HepG2 (cell line): ENCODE measurements at regions not wholly inside any gene's neighbourhood (a gene's known extent, or its start where the extent isn't known, plus 50 kb on each side); places are given as distances from the start of the nearest gene placed in this dataset.

Source experiments
- ATAC-seq: fragments of 200-7000 bp; cut with Tn5 transposase; 3 replicates; pipeline ENCODE4 v1.9.1; 2020; ENCODE audit warnings: mild to moderate bottlenecking, moderate library complexity
- BruUV-seq: library from RNA; stranded (reverse); fragments of 400-500 nt; replicated peaks from 2 replicates; lab custom pipeline; 2021; lab: Mats Ljungman, UMichigan
- CTCF ChIA-PET: fragments of 300-600 bp; formaldehyde crosslinking; extraction: SDS; loops from one replicate; lab custom pipeline; 2021; ENCODE audit warnings: low total read pairs, inconsistent platforms, low intra/inter-chr PET ratio; lab: Yijun Ruan, JAX
- POLR2A ChIA-PET: fragments of 350-600 bp; sonication (Branson Sonifier 250); formaldehyde crosslinking; loops from one replicate; lab custom pipeline; 2020; ENCODE audit warnings: antibody characterized with exemption, inconsistent platforms; lab: Yijun Ruan, JAX
- DNase-seq: peaks from one replicate; pipeline ENCODE4 v3.0.0-alpha.2; 2015; ENCODE audit warnings: low spot score
- FAIRE-seq: peaks from 3 replicates; lab custom pipeline; 2011; peaks lifted over from hg19 to GRCh38; lab: Jason Lieb, UNC
- H2AFZ ChIP-seq: one replicate; pipeline ENCODE4 v1.6.1; 2011; ENCODE audit warnings: low read length, inconsistent platforms
- H3K27ac ChIP-seq: fragments of 300-600 bp; 3 replicates; pipeline ENCODE4 v1.8.0; 2011; ENCODE audit warnings: mixed run types, mild to moderate bottlenecking, mixed read lengths, low read length, inconsistent platforms; ENCODE audit not compliant: insufficient read depth; ENCODE audit errors: extremely low read length
- H3K27me3 ChIP-seq, 2 experiments: fragments of 200-600 bp in 1 of 2; 2 replicates in 1 of 2; 3 replicates in 1 of 2; pipeline versions ENCODE4 v1.6.0 to v1.8.0; 2011; ENCODE audit warnings: low read length in 2 of 2, mild to moderate bottlenecking in 2 of 2, moderate library complexity in 2 of 2, inconsistent platforms in 1 of 2; ENCODE audit not compliant: insufficient read depth in 2 of 2, control insufficient read depth in 1 of 2
- H3K36me3 ChIP-seq, 2 experiments: fragments of 200-600 bp in 1 of 2; replicated peaks in 1 of 2; 2 replicates in 1 of 2; 3 replicates in 1 of 2; pipeline versions ENCODE4 v1.5.1 to v1.8.0; 2011; ENCODE audit warnings: low read length in 2 of 2, inconsistent platforms in 1 of 2; ENCODE audit not compliant: insufficient read depth in 2 of 2, control insufficient read depth in 1 of 2
- H3K4me1 ChIP-seq: 2 replicates; pipeline ENCODE4 v1.5.1; 2012; ENCODE audit warnings: low read length, inconsistent platforms; ENCODE audit not compliant: insufficient read depth
- H3K4me2 ChIP-seq: 2 replicates; pipeline ENCODE4 v1.6.0; 2011; ENCODE audit warnings: low read depth, low read length, inconsistent platforms
- H3K4me3 ChIP-seq, 3 experiments: fragments of 200-600 bp in 1 of 3; sonication (generic), shearing (Covaris generic) in 1 of 3; replicated peaks in 1 of 3; 2 replicates each; pipeline ENCODE4 v1.5.1; 2011 to 2016; ENCODE audit warnings: low read length in 3 of 3, inconsistent platforms in 2 of 3, low read depth in 2 of 3, mild to moderate bottlenecking in 2 of 3, control low read depth in 1 of 3, mixed read lengths in 1 of 3; ENCODE audit not compliant: insufficient read depth in 1 of 3
- H3K79me2 ChIP-seq: one replicate; pipeline ENCODE4 v1.6.1; 2011; ENCODE audit warnings: low read length, inconsistent platforms; ENCODE audit not compliant: insufficient read depth
- H3K9ac ChIP-seq: 2 replicates; pipeline ENCODE4 v1.6.0; 2011; ENCODE audit warnings: mild to moderate bottlenecking, low read depth, low read length, inconsistent platforms; ENCODE audit not compliant: insufficient read depth
- H3K9me3 ChIP-seq: 2 replicates; pipeline ENCODE4 v1.5.1; 2012; ENCODE audit warnings: mild to moderate bottlenecking, low read length
- H4K20me1 ChIP-seq: 2 replicates; pipeline ENCODE4 v1.6.0; 2011; ENCODE audit warnings: inconsistent platforms, mild to moderate bottlenecking, low read length, moderate library complexity; ENCODE audit not compliant: insufficient read depth
- ARNT2 ChIP-seq: sonication (generic); formaldehyde crosslinking; IDR thresholded peaks from 2 replicates; pipeline ENCODE4 v1.8.0; 2022; ENCODE audit warnings: mild to moderate bottlenecking, low read depth, missing genetic modification reagents, moderate library complexity
- CHD2 ChIP-seq: IDR thresholded peaks from 2 replicates; pipeline ENCODE4 v1.6.1; 2011; ENCODE audit warnings: low read depth, low read length, improper control_type of control experiment
- GTF2F1 ChIP-seq: fragments of 150-350 bp; IDR thresholded peaks from 2 replicates; pipeline ENCODE4 v1.6.1; 2014; ENCODE audit warnings: low read length
- HNF4A ChIP-seq: sonication (generic); formaldehyde crosslinking; IDR thresholded peaks from 2 replicates; pipeline ENCODE4 v1.4.0; 2020; ENCODE audit warnings: missing genetic modification reagents
- KMT2B ChIP-seq: IDR thresholded peaks from 2 replicates; pipeline ENCODE4 v1.6.1; 2016; ENCODE audit warnings: missing genetic modification reagents, missing compliant biosample characterization
- MAZ ChIP-seq, 2 experiments: sonication (generic) in 1 of 2; formaldehyde crosslinking in 1 of 2; IDR thresholded peaks; 2 replicates each; pipeline versions ENCODE4 v1.5.0 to v1.6.1; 2012 to 2020; ENCODE audit warnings: low read depth in 2 of 2, mild to moderate bottlenecking in 2 of 2, borderline replicate concordance in 1 of 2, improper control_type of control experiment in 1 of 2, low read length in 1 of 2, missing genetic modification reagents in 1 of 2, moderate library complexity in 1 of 2
- NKX3-1 ChIP-seq: sonication (generic); formaldehyde crosslinking; IDR thresholded peaks from 2 replicates; pipeline ENCODE4 v1.5.0; 2020; ENCODE audit warnings: missing genetic modification reagents
- NR2F2 ChIP-seq: IDR thresholded peaks from 2 replicates; pipeline ENCODE4 v1.6.1; 2012; ENCODE audit warnings: low read depth, inconsistent platforms, borderline replicate concordance
- RARA ChIP-seq: IDR thresholded peaks from 2 replicates; pipeline ENCODE4 v1.6.1; 2016; ENCODE audit warnings: missing genetic modification reagents, missing compliant biosample characterization
- TMF1 ChIP-seq: sonication (generic); formaldehyde crosslinking; IDR thresholded peaks from 2 replicates; pipeline ENCODE4 v1.8.1; 2022; ENCODE audit warnings: low read depth, missing genetic modification reagents
- WIZ ChIP-seq: sonication (generic); formaldehyde crosslinking; IDR thresholded peaks from 2 replicates; pipeline ENCODE4 v1.5.1; 2020; ENCODE audit warnings: mild to moderate bottlenecking, missing genetic modification reagents
- YEATS2 ChIP-seq: sonication (generic); formaldehyde crosslinking; IDR thresholded peaks from 2 replicates; pipeline ENCODE4 v1.4.0; 2020; ENCODE audit warnings: missing genetic modification reagents, borderline replicate concordance
- ZFP91 ChIP-seq: sonication (generic); formaldehyde crosslinking; IDR thresholded peaks from 2 replicates; pipeline ENCODE4 v1.9.0; 2022; ENCODE audit warnings: missing genetic modification reagents, mild to moderate bottlenecking, borderline replicate concordance
- ZNF430 ChIP-seq: sonication (generic); formaldehyde crosslinking; IDR thresholded peaks from 2 replicates; pipeline ENCODE4 v1.9.0; 2021; ENCODE audit warnings: mild to moderate bottlenecking, missing genetic modification reagents
- ZNF776 ChIP-seq: sonication (generic); formaldehyde crosslinking; IDR thresholded peaks from 2 replicates; pipeline ENCODE4 v1.4.0; 2020; ENCODE audit warnings: mild to moderate bottlenecking, missing genetic modification reagents
- WGBS: methylation state at CpG from one replicate; pipeline ENCODE4 v1.1.6; 2017; ENCODE audit warnings: low lambda C conversion rate; 5-methylcytosine and 5-hydroxymethylcytosine counted together
- in situ Hi-C: cut with HindIII; loops from 2 replicates; pipeline ENCODE4 v1.10.0; 2017; ENCODE audit warnings: low pct_unique_long_range_greater_than_20kb; ENCODE audit not compliant: extremely low pct_ligation_motif_present
- intact Hi-C: fragments of 100-400 bp; cut with micrococcal nuclease; formaldehyde crosslinking; loops from one replicate; pipeline ENCODE4 v1.10.0; 2022; ENCODE audit not compliant: unreplicated experiment
- TF ChIP-seq, protein P1 (sequence below): fragments of 450-650 bp; IDR thresholded peaks from 2 replicates; pipeline ENCODE4 v1.6.1; 2016
- TF ChIP-seq, protein P2 (sequence below): IDR thresholded peaks from 2 replicates; pipeline ENCODE4 v1.6.1; 2016; ENCODE audit warnings: low read depth, control low read depth
- TF ChIP-seq, protein P3 (sequence below): sonication (generic); formaldehyde crosslinking; IDR thresholded peaks from 2 replicates; pipeline ENCODE4 v1.8.0; 2023; ENCODE audit warnings: mild to moderate bottlenecking, missing genetic modification reagents

- TF ChIP-seq ZNF776 (CRISPR knock-in tag), result no peak
- no peak for TF ChIP-seq WIZ (CRISPR knock-in tag)
- no peak for TF ChIP-seq MAZ (IDR thresholded peaks at IDR 0.05; ENCODE audit: borderline replicate concordance, low read depth, low read length)
- no peak for TF ChIP-seq MAZ (CRISPR knock-in tag; IDR thresholded peaks at IDR 0.05; ENCODE audit: low read depth)
- no peak for TF ChIP-seq HNF4A (CRISPR knock-in tag)
- TF ChIP-seq KMT2B, result no peak
- TF ChIP-seq GTF2F1, result no peak
- TF ChIP-seq NR2F2, result no peak
Measured at GRCh38 chr10:2427412-2427811, 639.9 kb upstream of the PFKP start (continued).

- H3K36me3 ChIP-seq, result no peaks in the 10 kb centered on the region
- FAIRE-seq, result no peak
- DNase-seq, result no peak
- H3K9ac ChIP-seq, result no peak overlapping the region
- intact Hi-C loops, result no loop called here
- no peaks in the 10 kb centered on the region for H3K79me2 ChIP-seq
- no peaks in the 10 kb centered on the region for H3K27me3 ChIP-seq
- H2AFZ ChIP-seq, result no peak overlapping the region
- H3K4me2 ChIP-seq, result no peak overlapping the region
- CTCF ChIA-PET, result no interaction called here
- H3K9me3 ChIP-seq, result no peaks in the 10 kb centered on the region
- no TSS peak for BruUV-seq
- H4K20me1 ChIP-seq, result no peaks in the 10 kb centered on the region
- 2% methylated on average over 3 of the region's 3 CpGs for WGBS
- no peak for ATAC-seq
- in situ Hi-C loops, result no loop called here
- H3K27ac ChIP-seq, result no peak overlapping the region
- H3K4me3 ChIP-seq, result no peak overlapping the region
- no peaks in the 10 kb centered on the region for H3K4me1 ChIP-seq
- TF ChIP-seq CHD2, result no peak
- TF ChIP-seq, protein P1, sequence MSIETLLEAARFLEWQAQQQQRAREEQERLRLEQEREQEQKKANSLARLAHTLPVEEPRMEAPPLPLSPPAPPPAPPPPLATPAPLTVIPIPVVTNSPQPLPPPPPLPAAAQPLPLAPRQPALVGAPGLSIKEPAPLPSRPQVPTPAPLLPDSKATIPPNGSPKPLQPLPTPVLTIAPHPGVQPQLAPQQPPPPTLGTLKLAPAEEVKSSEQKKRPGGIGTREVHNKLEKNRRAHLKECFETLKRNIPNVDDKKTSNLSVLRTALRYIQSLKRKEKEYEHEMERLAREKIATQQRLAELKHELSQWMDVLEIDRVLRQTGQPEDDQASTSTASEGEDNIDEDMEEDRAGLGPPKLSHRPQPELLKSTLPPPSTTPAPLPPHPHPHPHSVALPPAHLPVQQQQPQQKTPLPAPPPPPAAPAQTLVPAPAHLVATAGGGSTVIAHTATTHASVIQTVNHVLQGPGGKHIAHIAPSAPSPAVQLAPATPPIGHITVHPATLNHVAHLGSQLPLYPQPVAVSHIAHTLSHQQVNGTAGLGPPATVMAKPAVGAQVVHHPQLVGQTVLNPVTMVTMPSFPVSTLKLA, result no peak
- TF ChIP-seq, protein P2, sequence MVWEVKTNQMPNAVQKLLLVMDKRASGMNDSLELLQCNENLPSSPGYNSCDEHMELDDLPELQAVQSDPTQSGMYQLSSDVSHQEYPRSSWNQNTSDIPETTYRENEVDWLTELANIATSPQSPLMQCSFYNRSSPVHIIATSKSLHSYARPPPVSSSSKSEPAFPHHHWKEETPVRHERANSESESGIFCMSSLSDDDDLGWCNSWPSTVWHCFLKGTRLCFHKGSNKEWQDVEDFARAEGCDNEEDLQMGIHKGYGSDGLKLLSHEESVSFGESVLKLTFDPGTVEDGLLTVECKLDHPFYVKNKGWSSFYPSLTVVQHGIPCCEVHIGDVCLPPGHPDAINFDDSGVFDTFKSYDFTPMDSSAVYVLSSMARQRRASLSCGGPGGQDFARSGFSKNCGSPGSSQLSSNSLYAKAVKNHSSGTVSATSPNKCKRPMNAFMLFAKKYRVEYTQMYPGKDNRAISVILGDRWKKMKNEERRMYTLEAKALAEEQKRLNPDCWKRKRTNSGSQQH (CRISPR knock-in tag), result no peak
- TF ChIP-seq ZFP91 (CRISPR knock-in tag), result no peak
- TF ChIP-seq ARNT2 (CRISPR knock-in tag), result no peak
- TF ChIP-seq, protein P3, sequence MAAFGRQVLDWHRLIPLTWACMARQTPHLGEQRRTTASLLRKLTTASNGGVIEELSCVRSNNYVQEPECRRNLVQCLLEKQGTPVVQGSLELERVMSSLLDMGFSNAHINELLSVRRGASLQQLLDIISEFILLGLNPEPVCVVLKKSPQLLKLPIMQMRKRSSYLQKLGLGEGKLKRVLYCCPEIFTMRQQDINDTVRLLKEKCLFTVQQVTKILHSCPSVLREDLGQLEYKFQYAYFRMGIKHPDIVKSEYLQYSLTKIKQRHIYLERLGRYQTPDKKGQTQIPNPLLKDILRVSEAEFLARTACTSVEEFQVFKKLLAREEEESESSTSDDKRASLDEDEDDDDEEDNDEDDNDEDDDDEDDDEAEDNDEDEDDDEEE (CRISPR knock-in tag), result no peak
- no peak for TF ChIP-seq NKX3-1 (CRISPR knock-in tag)
- TF ChIP-seq RARA (CRISPR knock-in tag), result no peak
- no peak for TF ChIP-seq TMF1 (CRISPR knock-in tag)
- no peak for TF ChIP-seq ZNF430 (CRISPR knock-in tag)
- TF ChIP-seq YEATS2 (CRISPR knock-in tag), result no peak
- TF ChIP-seq, all 625 proteins: peak for 0
- POLR2A ChIA-PET, result no interaction called here
Measured at GRCh38 chr10:2425320-2425719, 642.0 kb upstream of the PFKP start.
